Osteocyte (in vitro differentiated cells): ENCODE measurements at regions not wholly inside any gene's neighbourhood (a gene's known extent, or its start where the extent isn't known, plus 50 kb on each side); places are given as distances from the start of the nearest gene placed in this dataset.
"Not testable (repeated sequence)": the region's sequence is repeated elsewhere in the genome, so short reads cannot be mapped to it uniquely, and the experiment has no call there.

Experiments used
- DNase-seq: peaks from one replicate; pipeline ENCODE4 v3.0.0; 2021; ENCODE audit warnings: mixed read lengths; ENCODE audit not compliant: unreplicated experiment; ENCODE audit errors: extremely low spot score
- H3K27ac Mint-ChIP-seq: one replicate; pipeline ENCODE4 v1.8.0; 2021; ENCODE audit warnings: mild to moderate bottlenecking, mixed read lengths; ENCODE audit not compliant: unreplicated experiment
- H3K27me3 Mint-ChIP-seq: one replicate; pipeline ENCODE4 v1.8.0; 2021; ENCODE audit warnings: mixed read lengths; ENCODE audit not compliant: unreplicated experiment
- H3K36me3 Mint-ChIP-seq: one replicate; pipeline ENCODE4 v1.8.0; 2021; ENCODE audit warnings: mixed read lengths; ENCODE audit not compliant: unreplicated experiment
- H3K4me1 Mint-ChIP-seq: one replicate; pipeline ENCODE4 v1.8.0; 2021; ENCODE audit warnings: mixed read lengths; ENCODE audit not compliant: unreplicated experiment
- H3K4me3 Mint-ChIP-seq: one replicate; pipeline ENCODE4 v1.8.0; 2021; ENCODE audit warnings: mild to moderate bottlenecking, moderate library complexity, mixed read lengths; ENCODE audit not compliant: unreplicated experiment
- H3K9me3 Mint-ChIP-seq: one replicate; pipeline ENCODE4 v1.8.0; 2021; ENCODE audit warnings: mixed read lengths; ENCODE audit not compliant: unreplicated experiment
- CTCF ChIP-seq: fragments of 200-600 bp; sonication (generic); IDR thresholded peaks from 2 replicates; pipeline ENCODE4 v1.5.0; 2021; ENCODE audit warnings: antibody characterized with exemption, mild to moderate bottlenecking, moderate library complexity

- peaks cover 30% of the 10 kb centered on the region for H3K27me3 Mint-ChIP-seq
- H3K4me1 Mint-ChIP-seq, result no peaks in the 10 kb centered on the region
- DNase-seq, result no peak
Measured at GRCh38 chr6:122872311-122872710, 83.3 kb downstream of the SMPDL3A start.

GRCh38 chr6:122877302-122877701, 88.2 kb downstream of the SMPDL3A start:
- DNase-seq, result no peak
- no peak for TF ChIP-seq CTCF
- peaks cover 22% of the 10 kb centered on the region for H3K27me3 Mint-ChIP-seq
- H3K36me3 Mint-ChIP-seq, result no peaks in the 10 kb centered on the region
- no peaks in the 10 kb centered on the region for H3K4me1 Mint-ChIP-seq
- no peaks in the 10 kb centered on the region for H3K9me3 Mint-ChIP-seq
- H3K4me3 Mint-ChIP-seq, result no peak overlapping the region
- H3K27ac Mint-ChIP-seq, result no peak overlapping the region

More at GRCh38 chr6:122872311-122872710, 83.3 kb downstream of the SMPDL3A start:
- H3K4me3 Mint-ChIP-seq, result no peak overlapping the region
- H3K36me3 Mint-ChIP-seq, result no peaks in the 10 kb centered on the region
- H3K27ac Mint-ChIP-seq, result no peak overlapping the region
- TF ChIP-seq CTCF, result no peak
- no peaks in the 10 kb centered on the region for H3K9me3 Mint-ChIP-seq

- no peak for DNase-seq
- Mint-ChIP-seq H3K4me1 (no peaks in the 10 kb centered on the region), H3K4me3 (no peak overlapping the region), H3K27ac (no peak overlapping the region), H3K36me3 (no peaks in the 10 kb centered on the region), H3K9me3 (peaks cover under 1% of the 10 kb centered on the region), H3K27me3 (peaks cover 19% of the 10 kb centered on the region)
- TF ChIP-seq CTCF, result no peak
Measured at GRCh38 chr6:122878796-122879195, 89.7 kb downstream of the SMPDL3A start.

- Mint-ChIP-seq H3K36me3 (no peaks in the 10 kb centered on the region), H3K4me3 (no peak overlapping the region), H3K27ac (no peak overlapping the region), H3K9me3 (peaks cover 5% of the 10 kb centered on the region), H3K4me1 (no peaks in the 10 kb centered on the region), H3K27me3 (peaks cover 10% of the 10 kb centered on the region)
- no peak for TF ChIP-seq CTCF
- no peak for DNase-seq
Measured at GRCh38 chr6:122886481-122886880, 97.4 kb downstream of the SMPDL3A start.

- peaks cover 10% of the 10 kb centered on the region for H3K27me3 Mint-ChIP-seq
- H3K27ac Mint-ChIP-seq, result no peak overlapping the region
- DNase-seq, result no peak
- no peaks in the 10 kb centered on the region for H3K36me3 Mint-ChIP-seq
- no peak overlapping the region for H3K4me3 Mint-ChIP-seq
- no peak for TF ChIP-seq CTCF
- H3K4me1 Mint-ChIP-seq, result no peaks in the 10 kb centered on the region
- peaks cover 5% of the 10 kb centered on the region for H3K9me3 Mint-ChIP-seq
Measured at GRCh38 chr6:122887941-122888340, 98.9 kb downstream of the SMPDL3A start.

- not testable (repeated sequence) for H3K9me3 Mint-ChIP-seq, H3K27ac Mint-ChIP-seq, DNase-seq, H3K4me3 Mint-ChIP-seq, H3K4me1 Mint-ChIP-seq, H3K36me3 Mint-ChIP-seq
- peaks cover 10% of the 10 kb centered on the region for H3K27me3 Mint-ChIP-seq
Measured at GRCh38 chr6:122888680-122889079, 99.6 kb downstream of the SMPDL3A start.
